ENCODE measurements at regions not wholly inside any gene's neighbourhood (a gene's known extent, or its start where the extent isn't known, plus 50 kb on each side); places are given as distances from the start of the nearest gene placed in this dataset.

DNA sequence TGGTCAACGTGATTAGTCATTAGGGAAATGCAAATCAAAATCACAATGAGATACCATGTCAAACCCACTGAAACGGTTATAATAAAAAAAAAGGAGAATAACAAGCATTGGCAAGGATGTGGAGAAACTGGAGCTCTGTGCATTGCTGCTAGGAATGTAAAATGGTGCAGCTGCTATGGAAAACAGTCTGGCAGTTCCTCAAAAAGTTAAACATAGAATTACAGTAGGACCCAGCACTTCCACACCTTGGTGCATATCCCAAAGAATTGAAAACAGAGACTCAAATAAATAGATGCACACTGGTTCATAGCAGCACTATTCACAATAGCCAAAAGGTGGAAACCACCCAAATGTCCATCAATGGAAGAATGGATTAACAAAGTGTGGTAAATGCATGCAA lies 201.5 kb upstream of the TUT7 start:
- TF ChIP-seq, protein P1, sequence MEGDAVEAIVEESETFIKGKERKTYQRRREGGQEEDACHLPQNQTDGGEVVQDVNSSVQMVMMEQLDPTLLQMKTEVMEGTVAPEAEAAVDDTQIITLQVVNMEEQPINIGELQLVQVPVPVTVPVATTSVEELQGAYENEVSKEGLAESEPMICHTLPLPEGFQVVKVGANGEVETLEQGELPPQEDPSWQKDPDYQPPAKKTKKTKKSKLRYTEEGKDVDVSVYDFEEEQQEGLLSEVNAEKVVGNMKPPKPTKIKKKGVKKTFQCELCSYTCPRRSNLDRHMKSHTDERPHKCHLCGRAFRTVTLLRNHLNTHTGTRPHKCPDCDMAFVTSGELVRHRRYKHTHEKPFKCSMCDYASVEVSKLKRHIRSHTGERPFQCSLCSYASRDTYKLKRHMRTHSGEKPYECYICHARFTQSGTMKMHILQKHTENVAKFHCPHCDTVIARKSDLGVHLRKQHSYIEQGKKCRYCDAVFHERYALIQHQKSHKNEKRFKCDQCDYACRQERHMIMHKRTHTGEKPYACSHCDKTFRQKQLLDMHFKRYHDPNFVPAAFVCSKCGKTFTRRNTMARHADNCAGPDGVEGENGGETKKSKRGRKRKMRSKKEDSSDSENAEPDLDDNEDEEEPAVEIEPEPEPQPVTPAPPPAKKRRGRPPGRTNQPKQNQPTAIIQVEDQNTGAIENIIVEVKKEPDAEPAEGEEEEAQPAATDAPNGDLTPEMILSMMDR (IDR thresholded peaks at IDR 0.05; ENCODE audit: low read depth, low read length) = no peak
- H3K4me3 ChIP-seq (ENCODE audit: low read depth, low read length) = no peak overlapping the region

DNA sequence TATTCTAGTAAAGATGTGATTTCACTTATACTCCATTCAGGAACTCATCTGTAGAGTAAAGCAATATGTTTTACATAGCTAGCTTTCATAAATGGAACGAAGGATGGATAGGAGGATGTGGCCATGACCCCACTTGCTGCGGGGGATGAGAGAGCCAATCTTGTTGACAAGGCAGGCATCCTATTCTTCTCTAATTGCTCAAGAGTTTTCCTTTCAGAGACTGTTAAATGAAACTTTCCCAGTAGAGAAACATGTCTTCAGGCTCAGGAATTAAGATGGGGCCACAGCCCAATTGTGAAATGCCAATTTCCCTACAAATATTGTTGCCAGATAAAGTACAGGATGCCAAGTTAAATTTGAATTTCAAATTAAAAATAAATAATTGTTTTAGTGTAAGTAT lies 196.2 kb upstream of the TUT7 start:
- TF ChIP-seq, protein P1 (IDR thresholded peaks at IDR 0.05; ENCODE audit: low read depth, low read length) = no peak
- H3K4me3 ChIP-seq (ENCODE audit: low read depth, low read length) = no peak overlapping the region

DNA sequence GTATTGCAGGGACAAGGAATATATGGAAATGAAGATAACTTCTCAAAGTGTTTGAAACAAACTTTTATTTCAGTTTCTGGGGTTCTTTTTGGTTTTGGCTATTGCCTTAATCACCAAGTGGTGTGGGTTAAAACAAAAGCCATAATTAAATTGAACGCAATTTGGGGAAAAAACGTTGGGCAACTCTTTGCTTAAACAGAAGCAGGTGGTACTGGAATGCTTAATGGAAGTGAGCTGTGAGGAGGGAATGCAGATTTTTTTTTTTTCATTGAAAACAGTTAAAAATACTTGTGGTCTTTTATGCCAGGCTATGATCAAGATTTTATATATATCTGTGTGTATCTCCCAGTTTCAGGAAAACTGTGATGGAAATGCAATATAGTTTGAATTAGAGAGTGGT lies 195.7 kb upstream of the TUT7 start:
- TF ChIP-seq, protein P1 (IDR thresholded peaks at IDR 0.05; ENCODE audit: low read depth, low read length) = no peak

GRCh38 chr9:86549401-86549811 lies 195.2 kb upstream of the TUT7 start:
- TF ChIP-seq, protein P1 (IDR thresholded peaks at IDR 0.05; ENCODE audit: low read depth, low read length) = no peak

More for the DNA sequence above, 195.7 kb upstream of the TUT7 start:
- H3K4me3 ChIP-seq (ENCODE audit: low read depth, low read length) = no peak overlapping the region

GRCh38 chr9:86548220-86548619 lies 194.0 kb upstream of the TUT7 start:
- TF ChIP-seq, protein P1 (IDR thresholded peaks at IDR 0.05; ENCODE audit: low read depth, low read length) = no peak
- no peak overlapping the region for H3K4me3 ChIP-seq (ENCODE audit: low read depth, low read length)

More at GRCh38 chr9:86549401-86549811, 195.2 kb upstream of the TUT7 start:
- H3K4me3 ChIP-seq (ENCODE audit: low read depth, low read length) = no peak overlapping the region

DNA sequence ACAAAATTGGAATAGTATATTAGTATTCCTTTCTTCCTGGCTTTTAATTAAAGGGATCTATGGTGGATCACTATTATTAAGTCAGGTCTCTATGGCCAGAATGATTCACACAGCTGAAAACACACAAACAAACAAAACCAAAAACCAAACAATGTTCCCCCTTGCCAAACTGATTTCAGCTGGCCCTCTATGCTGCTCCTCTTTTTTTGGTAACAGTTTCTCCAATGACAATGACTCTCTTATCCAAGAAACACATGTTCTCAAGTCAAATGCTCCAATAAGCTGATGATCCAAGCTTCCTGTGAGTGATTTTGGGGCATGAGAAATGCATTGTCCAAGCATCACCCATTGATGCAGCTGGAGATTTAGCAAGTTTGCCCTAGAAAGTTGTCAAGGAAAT lies 193.4 kb upstream of the TUT7 start:
- TF ChIP-seq, protein P1 (IDR thresholded peaks at IDR 0.05; ENCODE audit: low read depth, low read length) = no peak
- H3K4me3 ChIP-seq (ENCODE audit: low read depth, low read length) = no peak overlapping the region

DNA sequence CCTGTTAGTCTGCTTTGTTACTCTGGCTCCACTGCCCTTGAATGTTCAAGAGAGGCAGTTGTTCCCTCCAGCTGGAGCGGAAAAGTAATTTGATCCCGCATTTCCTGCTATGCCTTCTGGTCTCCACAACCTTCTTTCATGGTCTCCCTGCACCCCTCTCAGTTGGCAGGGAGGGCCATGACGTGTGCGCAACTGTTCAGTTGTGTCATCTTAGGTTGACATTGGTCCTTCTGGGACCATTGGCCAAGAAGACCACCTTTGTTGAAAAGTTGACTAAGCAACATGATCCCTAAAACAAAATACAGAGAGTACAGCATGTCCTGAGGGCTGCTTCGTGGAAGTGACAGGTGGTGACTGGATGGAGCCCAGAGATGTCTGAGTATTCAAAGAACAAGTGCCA lies 192.5 kb upstream of the TUT7 start:
- TF ChIP-seq, protein P1 (IDR thresholded peaks at IDR 0.05; ENCODE audit: low read depth, low read length) = no peak
- H3K4me3 ChIP-seq (ENCODE audit: low read depth, low read length) = no peak overlapping the region

Data from WI38 (cell line).